GM21423 (cell line): ENCODE measurements at regions not wholly inside any gene's neighbourhood (a gene's known extent, or its start where the extent isn't known, plus 50 kb on each side); places are given as distances from the start of the nearest gene placed in this dataset.

Source experiments
- ATAC-seq: cut with Tn5 transposase; IDR thresholded peaks from one replicate; pipeline ENCODE4 v1.9.1; 2021; ENCODE audit warnings: mild to moderate bottlenecking, moderate library complexity; ENCODE audit not compliant: unreplicated experiment

DNA sequence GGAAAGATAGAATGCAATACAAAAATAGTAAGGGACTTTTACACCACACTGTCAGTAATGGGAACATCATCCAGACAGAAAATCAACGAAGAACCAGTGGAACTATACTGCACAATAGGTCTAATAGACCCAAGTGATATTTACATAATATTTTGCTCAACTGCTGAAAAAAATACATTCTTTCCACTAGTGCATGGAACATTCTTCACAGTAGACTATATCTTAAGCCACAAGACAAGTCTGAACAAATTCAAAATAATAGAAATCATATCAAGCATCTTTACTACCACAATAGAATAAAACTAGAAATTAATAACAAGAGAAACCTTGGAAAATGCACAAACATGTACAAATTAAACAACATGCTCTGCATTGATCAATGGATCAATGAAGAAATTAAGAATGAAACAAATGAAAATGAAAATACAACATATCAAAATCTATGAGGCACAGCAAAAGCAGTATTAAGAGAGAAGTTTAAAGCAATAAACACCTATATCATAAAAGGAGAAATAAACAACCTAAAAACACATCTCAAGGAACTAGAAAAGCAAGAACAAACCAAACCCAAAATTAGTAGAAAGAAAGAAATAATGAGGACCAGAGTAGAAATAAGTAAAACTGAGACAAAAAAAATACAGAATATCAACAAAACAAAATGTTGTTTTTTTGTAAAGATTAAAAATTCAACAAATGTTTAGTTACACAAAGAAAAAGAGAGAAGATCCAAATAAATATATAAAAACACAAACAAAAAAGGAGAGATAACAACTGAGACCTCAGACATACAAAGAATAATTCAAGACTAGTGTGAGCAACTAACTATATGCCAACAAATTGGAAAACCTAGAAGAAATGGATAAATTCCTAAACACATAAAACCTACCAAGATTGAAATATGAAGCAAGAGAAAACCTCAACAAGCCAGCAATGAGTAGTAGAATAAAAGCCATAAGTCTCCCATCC is 51.5 kb upstream of the ANTXR2 start:
- no peak for ATAC-seq
